ENCODE measurements at regions not wholly inside any gene's neighbourhood (a gene's known extent, or its start where the extent isn't known, plus 50 kb on each side); places are given as distances from the start of the nearest gene placed in this dataset.

DNA sequence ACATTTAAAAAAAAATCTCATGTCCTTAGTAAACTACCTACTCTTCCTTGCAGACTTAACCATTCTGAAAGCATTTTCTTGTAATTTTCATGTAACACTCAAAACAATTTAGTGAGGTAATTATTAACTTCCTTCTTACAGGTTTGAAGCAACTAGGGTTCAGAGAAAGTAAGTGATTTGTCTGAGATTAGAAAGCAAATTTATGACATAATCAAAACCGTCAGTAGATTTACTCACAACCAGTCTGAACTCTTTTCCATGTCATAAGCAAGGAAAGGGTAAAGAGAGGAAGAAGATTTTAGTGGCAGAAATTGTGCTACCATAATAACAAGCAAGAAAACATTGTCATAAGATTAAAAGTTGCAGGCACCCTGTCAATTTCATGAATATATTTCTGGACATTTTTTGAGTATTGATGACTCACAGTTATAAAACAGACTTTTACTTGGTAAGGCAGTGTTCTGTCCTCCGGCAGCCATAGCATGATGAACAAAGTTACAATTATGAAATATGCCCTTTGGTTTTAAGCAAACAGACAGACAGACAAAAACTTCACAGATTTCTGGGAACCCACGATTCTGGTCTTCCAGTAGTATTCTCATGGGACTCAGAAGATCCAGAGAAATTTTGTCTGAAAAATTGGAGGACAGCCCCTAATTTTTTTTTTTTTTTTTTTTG, 707.2 kb downstream of the RWDD3 start:
- TF ChIP-seq, protein P1, sequence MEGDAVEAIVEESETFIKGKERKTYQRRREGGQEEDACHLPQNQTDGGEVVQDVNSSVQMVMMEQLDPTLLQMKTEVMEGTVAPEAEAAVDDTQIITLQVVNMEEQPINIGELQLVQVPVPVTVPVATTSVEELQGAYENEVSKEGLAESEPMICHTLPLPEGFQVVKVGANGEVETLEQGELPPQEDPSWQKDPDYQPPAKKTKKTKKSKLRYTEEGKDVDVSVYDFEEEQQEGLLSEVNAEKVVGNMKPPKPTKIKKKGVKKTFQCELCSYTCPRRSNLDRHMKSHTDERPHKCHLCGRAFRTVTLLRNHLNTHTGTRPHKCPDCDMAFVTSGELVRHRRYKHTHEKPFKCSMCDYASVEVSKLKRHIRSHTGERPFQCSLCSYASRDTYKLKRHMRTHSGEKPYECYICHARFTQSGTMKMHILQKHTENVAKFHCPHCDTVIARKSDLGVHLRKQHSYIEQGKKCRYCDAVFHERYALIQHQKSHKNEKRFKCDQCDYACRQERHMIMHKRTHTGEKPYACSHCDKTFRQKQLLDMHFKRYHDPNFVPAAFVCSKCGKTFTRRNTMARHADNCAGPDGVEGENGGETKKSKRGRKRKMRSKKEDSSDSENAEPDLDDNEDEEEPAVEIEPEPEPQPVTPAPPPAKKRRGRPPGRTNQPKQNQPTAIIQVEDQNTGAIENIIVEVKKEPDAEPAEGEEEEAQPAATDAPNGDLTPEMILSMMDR (IDR thresholded peaks at IDR 0.05; ENCODE audit: insufficient read depth, low read length, poor library complexity, severe bottlenecking): no peak
- TF ChIP-seq EZH2phosphoT487 (conservative IDR thresholded peaks at IDR 0.05; ENCODE audit: low read length): no peak
